Fibroblast of the aortic adventitia (primary cell): ENCODE measurements at regions not wholly inside any gene's neighbourhood (a gene's known extent, or its start where the extent isn't known, plus 50 kb on each side); places are given as distances from the start of the nearest gene placed in this dataset.

Source experiments
- DNase-seq: peaks from one replicate; pipeline ENCODE4 v3.0.0-alpha.2; 2010; ENCODE audit warnings: low read depth
- H3K4me3 ChIP-seq: 2 replicates; pipeline ENCODE4 v1.5.1; 2011; ENCODE audit warnings: low read depth, mild to moderate bottlenecking, control low read depth, low read length, moderate library complexity
- TF ChIP-seq, protein P1 (sequence below): IDR thresholded peaks from 2 replicates; pipeline ENCODE4 v1.5.1; 2011; ENCODE audit warnings: mild to moderate bottlenecking, low read length, control low read depth, inconsistent platforms; ENCODE audit not compliant: insufficient read depth

DNA sequence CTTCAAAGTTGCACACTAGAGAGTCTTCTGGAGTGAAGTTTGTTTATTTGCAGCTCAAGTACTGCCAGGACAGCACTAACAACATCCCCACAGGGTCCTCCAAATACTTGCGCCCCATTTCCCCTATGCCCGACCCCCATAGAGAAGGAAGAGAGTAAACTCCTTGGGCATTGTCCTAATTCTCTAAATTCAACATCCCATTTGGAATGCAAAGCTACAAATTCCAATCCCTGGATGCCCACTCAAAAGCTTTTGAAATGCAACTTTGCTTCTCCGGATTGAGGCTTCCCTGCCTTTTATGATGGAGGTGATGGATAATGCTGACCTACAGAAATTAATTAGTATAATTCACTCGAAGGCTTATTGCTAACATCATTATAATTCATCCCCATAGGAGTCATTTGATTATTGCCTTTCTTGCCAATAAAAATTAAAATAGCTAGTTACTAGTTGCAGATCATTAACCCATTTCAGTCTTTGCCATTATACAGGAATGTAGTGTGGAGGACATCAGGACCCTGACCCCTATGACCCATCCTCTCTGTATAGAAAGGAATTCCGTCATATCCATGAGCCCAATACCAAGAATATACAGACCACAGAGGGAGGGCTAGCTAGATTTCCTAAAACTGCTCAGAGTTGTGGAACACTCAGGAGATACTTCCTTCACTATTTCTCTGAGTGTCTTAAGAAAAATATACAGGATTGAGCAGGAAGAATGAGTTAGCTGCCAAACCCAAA is 277.6 kb downstream of the ZNF608 start:
- H3K4me3 ChIP-seq = no peak overlapping the region

DNA sequence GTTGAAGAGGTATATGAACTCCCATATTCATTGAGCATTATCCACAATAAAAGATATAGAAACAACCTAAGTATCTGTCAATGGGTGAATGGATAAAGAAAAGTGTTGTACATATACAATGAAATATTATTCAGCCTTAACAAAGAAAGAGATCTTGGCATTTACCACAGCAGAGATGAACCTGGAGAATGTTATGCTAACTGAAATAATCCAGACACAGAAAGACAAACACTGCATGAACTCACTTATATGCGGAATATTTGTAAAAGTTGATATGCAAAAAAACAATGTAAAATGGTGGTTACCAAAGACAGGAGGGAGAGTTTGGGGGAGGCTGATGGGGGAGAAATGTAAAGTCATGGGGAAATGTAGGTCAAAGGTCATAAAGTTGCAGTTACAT is 278.7 kb downstream of the ZNF608 start:
- no peak for DNase-seq
- TF ChIP-seq, protein P1, sequence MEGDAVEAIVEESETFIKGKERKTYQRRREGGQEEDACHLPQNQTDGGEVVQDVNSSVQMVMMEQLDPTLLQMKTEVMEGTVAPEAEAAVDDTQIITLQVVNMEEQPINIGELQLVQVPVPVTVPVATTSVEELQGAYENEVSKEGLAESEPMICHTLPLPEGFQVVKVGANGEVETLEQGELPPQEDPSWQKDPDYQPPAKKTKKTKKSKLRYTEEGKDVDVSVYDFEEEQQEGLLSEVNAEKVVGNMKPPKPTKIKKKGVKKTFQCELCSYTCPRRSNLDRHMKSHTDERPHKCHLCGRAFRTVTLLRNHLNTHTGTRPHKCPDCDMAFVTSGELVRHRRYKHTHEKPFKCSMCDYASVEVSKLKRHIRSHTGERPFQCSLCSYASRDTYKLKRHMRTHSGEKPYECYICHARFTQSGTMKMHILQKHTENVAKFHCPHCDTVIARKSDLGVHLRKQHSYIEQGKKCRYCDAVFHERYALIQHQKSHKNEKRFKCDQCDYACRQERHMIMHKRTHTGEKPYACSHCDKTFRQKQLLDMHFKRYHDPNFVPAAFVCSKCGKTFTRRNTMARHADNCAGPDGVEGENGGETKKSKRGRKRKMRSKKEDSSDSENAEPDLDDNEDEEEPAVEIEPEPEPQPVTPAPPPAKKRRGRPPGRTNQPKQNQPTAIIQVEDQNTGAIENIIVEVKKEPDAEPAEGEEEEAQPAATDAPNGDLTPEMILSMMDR = no peak
- H3K4me3 ChIP-seq = no peak overlapping the region

More for the DNA sequence above, 277.6 kb downstream of the ZNF608 start:
- no peak for DNase-seq
- TF ChIP-seq, protein P1 = no peak

DNA sequence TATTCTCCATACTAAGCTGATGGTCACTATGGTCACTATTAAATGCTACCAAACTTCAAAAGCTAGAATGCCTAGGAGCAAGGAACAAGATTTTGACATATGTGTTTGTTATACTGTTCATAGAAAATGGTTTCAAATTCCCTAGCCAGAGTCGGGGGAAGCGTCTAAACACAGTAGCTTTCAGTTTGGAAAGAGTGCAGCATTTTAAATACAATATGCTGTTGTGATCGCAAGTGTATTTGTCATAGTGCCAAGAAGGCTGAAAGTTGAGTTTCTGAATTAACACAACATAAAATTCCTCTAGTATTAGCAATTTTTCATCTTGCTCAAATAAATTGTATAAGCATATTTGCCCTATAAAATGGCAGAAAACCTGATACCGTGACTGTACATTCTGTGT is 280.4 kb downstream of the ZNF608 start:
- TF ChIP-seq, protein P1 = no peak
- no peak for DNase-seq
- H3K4me3 ChIP-seq = no peak overlapping the region

DNA sequence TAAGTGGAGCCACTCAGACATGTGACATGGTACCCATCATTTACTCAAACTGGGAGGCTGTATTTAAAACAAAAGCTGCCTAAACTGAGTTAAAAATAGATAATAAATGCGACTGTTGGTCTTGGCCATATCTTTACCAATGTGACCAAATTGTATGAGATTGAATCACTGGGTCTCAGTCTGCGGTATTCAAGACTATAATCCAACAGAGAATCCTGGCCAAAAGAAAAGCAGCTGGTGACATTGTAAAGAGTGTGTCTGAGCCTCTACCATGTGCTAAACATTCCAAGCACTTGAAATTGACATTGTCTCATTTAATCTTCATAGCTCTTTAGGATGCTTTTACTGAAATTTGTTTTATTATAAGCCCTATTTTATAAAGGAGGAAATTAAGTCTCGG is 282.6 kb downstream of the ZNF608 start:
- DNase-seq = no peak
- TF ChIP-seq, protein P1 = no peak

DNA sequence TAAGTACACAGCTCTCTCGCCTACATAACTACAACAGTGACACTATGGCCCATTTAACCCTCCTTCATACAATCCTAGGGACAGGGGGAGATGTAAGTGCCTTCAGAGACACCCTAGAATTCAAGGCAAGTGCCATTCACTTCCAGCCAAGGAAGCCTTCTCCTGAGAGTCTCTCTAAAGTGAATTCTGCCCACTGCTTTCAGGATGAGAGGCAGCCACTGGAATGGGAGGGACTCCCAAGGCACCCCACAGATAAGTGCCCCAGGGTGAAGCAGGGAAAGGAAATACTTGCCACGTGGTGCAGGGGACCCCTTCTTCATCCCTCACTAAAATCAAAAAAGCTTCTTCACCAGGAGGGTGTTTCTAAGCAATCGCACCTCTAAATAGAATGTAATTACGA is 283.7 kb downstream of the ZNF608 start:
- TF ChIP-seq, protein P1 = no peak
- DNase-seq = no peak
- no peak overlapping the region for H3K4me3 ChIP-seq

More for the DNA sequence above, 282.6 kb downstream of the ZNF608 start:
- H3K4me3 ChIP-seq = no peak overlapping the region

DNA sequence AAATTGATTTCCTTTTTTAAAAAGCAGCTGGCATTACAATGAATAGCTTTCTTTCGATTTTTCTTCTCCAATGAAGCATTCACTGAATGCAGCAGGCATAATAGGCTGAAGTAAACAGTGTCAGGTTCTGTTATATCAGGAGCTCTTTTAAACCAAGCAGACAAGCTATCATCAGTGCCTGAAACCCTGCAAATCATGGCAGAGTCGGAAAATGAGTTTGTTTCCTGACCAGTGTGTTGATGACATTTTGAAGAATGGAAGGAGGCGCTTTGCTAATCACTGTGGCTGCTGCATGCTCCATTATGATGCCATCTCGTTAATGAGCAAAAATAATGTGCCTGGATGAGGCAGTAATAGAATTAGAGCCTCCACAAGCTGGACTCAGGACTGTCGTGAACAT is 284.5 kb downstream of the ZNF608 start:
- no peak for DNase-seq
- no peak overlapping the region for H3K4me3 ChIP-seq
- TF ChIP-seq, protein P1 = no peak

DNA sequence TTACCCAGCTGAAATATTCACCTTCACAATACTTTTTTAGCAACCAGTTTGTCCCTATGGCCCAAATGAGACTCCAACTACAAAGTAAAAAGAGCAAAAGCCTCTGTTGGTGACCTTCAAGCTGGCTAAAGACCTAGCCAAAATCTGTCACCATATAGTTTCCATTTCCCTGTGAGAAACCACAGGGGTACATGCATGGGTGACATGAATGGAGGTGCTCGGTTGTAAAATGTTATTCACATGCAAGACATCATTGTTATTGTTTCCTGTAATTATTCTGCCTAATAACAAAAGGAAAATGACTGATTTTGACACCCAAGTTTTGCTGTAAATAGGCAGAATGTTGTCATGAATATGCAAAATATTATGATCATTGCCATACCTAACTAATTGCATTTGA is 285.3 kb downstream of the ZNF608 start:
- TF ChIP-seq, protein P1 = no peak
- H3K4me3 ChIP-seq = no peak overlapping the region
- DNase-seq = no peak
